ENCODE measurements at regions not wholly inside any gene's neighbourhood (a gene's known extent, or its start where the extent isn't known, plus 50 kb on each side); places are given as distances from the start of the nearest gene placed in this dataset.

DNA sequence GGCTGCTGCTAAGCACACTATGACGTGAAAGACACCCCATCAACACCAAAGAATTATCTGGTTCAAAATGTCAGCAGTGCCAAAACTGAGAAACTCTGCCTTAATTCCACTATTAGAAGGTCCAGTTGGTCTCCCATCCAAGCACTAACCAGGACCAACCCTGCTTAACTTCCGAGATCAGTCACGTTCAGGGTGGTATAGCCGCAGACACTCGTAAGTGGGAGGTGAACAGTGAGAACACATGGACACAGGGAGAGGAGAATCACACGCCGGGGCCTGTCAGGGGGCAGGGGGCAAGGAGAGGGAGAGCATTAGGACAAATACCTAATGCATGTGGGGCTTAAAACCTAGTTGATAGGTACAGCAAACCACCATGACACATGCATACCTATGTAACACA lies 83.4 kb downstream of the C13orf42 start:
- intact Hi-C loops (cut with micrococcal nuclease) = no loop called here
- DNase-seq (no peak), ATAC-seq (no peak)

GRCh38 chr13:51026016-51026415 lies 85.1 kb downstream of the C13orf42 start:
- intact Hi-C loops (cut with micrococcal nuclease) = no loop called here

DNA sequence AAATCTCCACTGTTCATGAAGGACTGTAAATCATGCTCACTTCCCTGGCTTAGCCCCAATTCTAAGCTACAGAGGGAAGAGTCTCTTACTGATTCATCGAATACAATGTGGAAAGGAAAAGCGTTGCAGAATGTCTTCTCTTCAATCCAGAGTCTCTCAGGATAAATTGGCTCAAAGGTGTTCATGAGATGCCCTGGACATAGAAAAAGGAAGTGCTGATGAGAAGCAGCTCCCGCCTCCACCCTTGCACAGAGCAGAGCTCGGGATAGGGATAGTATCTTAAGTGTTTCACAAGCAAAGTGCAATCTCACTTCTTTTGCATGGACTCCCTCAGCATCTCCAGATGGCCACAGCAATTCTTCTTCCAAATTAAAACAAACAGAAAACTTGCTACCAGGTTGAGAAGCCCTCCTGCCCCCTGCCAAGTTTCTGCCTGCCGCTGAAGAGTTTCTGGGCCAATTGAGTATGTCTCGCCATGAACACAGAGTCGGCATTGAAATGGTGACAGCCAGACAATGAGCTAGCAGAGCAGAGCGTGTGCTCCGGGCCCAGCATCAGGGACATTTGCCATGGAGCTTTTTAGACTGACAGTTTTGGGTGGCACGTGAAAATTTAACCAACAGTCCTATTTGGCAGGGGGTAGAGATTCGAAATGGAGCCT lies 85.7 kb downstream of the C13orf42 start:
- intact Hi-C loops (cut with micrococcal nuclease) = no loop called here
- ATAC-seq = no peak
- no peak for DNase-seq

More at GRCh38 chr13:51026016-51026415, 85.1 kb downstream of the C13orf42 start:
- DNase-seq (no peak), ATAC-seq (no peak)

DNA sequence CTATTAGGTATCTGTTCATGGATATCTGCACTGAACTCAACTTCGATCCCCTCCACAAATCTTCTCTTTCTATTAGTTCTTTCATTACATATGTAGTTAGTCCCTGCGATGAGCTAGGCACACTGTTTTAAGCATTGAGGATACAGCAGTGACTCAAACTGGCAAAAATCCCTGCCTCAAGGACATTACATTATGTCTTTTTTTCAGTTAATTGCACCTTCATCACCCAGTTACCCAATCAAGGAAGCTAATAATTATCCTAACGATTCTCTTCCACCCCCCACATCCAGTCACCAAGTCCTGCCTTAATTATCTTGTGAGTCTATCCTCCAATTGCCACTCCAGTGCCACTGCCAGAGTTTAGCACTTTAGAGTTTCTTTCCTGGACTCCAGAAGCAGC lies 89.3 kb downstream of the C13orf42 start:
- ATAC-seq (no peak), DNase-seq (no peak)
- intact Hi-C loops (cut with micrococcal nuclease) = no loop called here

GRCh38 chr13:51020600-51020999 lies 90.5 kb downstream of the C13orf42 start:
- intact Hi-C loops (cut with micrococcal nuclease) = no loop called here
- DNase-seq (no peak), ATAC-seq (no peak)

DNA sequence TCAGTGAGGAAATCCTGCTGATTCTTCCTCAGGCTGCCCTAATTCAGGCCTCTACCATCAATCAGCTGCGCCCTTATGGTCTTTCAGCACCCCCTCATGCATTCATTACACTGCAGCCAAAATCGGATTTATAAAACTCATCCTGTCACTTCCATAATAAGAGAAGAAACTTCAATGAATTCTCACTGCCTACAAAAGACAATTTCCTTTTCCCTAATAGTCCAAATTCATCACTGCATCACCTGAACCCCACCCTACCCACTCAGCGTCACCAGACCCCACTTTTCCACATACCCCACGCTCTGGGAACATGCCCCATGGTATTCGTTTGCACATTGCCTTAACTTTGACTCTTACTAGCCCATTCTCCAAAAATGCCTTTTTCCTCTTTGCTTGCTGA lies 92.0 kb downstream of the C13orf42 start:
- DNase-seq (no peak), ATAC-seq (no peak)
- intact Hi-C loops (cut with micrococcal nuclease) = no loop called here

GRCh38 chr13:51017516-51017915 lies 93.6 kb downstream of the C13orf42 start:
- ATAC-seq = no peak
- intact Hi-C loops (cut with micrococcal nuclease) = no loop called here
- no peak for DNase-seq

DNA sequence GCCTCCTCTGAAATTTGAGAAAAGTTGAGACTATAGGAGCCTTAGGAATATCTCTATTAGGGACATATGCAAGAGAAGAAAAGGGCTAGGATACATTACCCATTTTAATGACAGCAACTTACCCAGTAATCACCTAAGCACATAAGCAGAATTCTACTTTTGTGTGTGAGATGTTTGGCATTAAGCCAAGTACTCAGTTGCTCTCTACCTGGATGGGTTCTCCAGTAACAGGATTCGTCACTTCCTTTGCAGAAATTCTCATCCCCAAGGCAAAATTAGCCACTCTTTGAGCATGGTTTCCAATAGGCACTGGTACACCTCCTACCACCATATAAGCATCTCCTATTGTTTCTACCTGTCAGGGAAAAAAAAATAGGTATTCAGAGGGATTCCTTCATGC lies 95.1 kb downstream of the C13orf42 start:
- intact Hi-C loops (cut with micrococcal nuclease) = no loop called here
- DNase-seq = no peak
- no peak for ATAC-seq

DNA sequence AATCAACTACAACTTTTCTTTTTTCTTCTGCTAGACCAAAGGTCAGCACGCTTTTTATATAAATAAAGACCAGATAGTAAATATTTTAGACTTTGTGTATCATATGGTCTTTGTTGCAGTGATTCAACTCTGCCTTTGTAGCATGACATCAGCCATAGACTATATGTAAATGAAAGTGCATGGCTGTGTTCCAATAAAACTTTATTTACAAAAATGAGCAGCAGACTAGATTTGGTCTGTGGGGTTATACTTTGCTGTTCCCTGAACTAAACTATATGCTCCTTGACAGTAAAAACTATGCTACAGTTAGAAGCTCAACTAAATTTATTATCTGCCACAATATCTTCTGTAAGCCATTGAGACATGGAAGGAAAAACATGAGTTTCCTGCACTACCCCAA lies 100.0 kb downstream of the RNASEH2B start:
- ATAC-seq (no peak), DNase-seq (no peak)
- intact Hi-C loops (cut with micrococcal nuclease) = no loop called here

DNA sequence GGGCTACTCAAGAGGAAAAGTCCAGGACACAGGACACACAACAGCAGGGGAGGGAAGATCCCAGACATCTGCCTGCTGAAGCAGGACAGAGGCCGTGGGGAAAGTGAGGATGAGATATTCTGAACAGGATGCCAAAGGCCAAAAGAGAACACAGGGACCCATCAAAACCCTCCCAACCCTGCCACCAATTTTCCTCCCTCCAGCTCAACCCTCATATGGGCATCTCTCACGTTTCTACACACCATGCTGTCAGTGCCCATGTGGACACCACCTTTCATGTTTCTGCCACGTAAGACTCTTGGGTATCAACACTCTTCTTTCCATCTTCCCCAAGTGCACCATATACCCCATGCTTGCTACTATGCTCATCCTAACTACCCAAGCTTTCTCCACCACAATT lies 97.6 kb downstream of the RNASEH2B start:
- no peak for ATAC-seq
- intact Hi-C loops (cut with micrococcal nuclease) = no loop called here
- DNase-seq = no peak

GRCh38 chr13:51006067-51006845 lies 96.7 kb downstream of the RNASEH2B start:
- no peak for DNase-seq
- intact Hi-C loops (cut with micrococcal nuclease) = no loop called here
- ATAC-seq = peak; percentile 85
